CD14-positive monocyte (primary cell): ENCODE measurements at regions not wholly inside any gene's neighbourhood (a gene's known extent, or its start where the extent isn't known, plus 50 kb on each side); places are given as distances from the start of the nearest gene placed in this dataset.

Source experiments
- DNase-seq, 3 donors: peaks; one replicate each; pipeline ENCODE4 v3.0.0-alpha.2; 2011 to 2022
- H2AFZ ChIP-seq: 2 replicates; pipeline ENCODE4 v1.6.0; 2012; ENCODE audit warnings: mild to moderate bottlenecking, low read depth, low read length, inconsistent platforms; ENCODE audit not compliant: insufficient read depth, poor library complexity, severe bottlenecking
- H3K27ac ChIP-seq, 2 donors: 1 replicate in 1 of 2; 2 replicates in 1 of 2; pipeline ENCODE4 v1.5.1; 2012 to 2013; ENCODE audit warnings: low read length in 2 of 2, control low read depth in 1 of 2, inconsistent platforms in 1 of 2, low read depth in 1 of 2, mild to moderate bottlenecking in 1 of 2
- H3K27me3 ChIP-seq, 2 donors: one replicate each; pipeline versions ENCODE4 v1.6.0 to v1.6.1; 2011 to 2013; ENCODE audit warnings: low read length in 2 of 2; ENCODE audit not compliant: control insufficient read depth in 2 of 2, insufficient read depth in 2 of 2
- H3K36me3 ChIP-seq, 2 donors: replicated peaks in 1 of 2; 1 replicate in 1 of 2; 2 replicates in 1 of 2; pipeline versions ENCODE4 v1.5.1 to v1.6.1; 2012 to 2013; ENCODE audit warnings: low read length in 2 of 2, control low read depth in 1 of 2, inconsistent platforms in 1 of 2, mild to moderate bottlenecking in 1 of 2; ENCODE audit not compliant: insufficient read depth in 2 of 2, control insufficient read depth in 1 of 2
- H3K4me1 ChIP-seq, 2 donors: 1 replicate in 1 of 2; 2 replicates in 1 of 2; pipeline versions ENCODE4 v1.5.1 to v1.6.1; 2012 to 2013; ENCODE audit warnings: low read length in 2 of 2, control low read depth in 1 of 2, inconsistent platforms in 1 of 2, mild to moderate bottlenecking in 1 of 2, moderate library complexity in 1 of 2; ENCODE audit not compliant: insufficient read depth in 2 of 2, control insufficient read depth in 1 of 2
- H3K4me2 ChIP-seq: replicated peaks from 2 replicates; pipeline ENCODE3; 2012; ENCODE audit warnings: low read length, moderate library complexity, mild to moderate bottlenecking; ENCODE audit not compliant: poor library complexity, severe bottlenecking; ENCODE audit errors: extremely low read depth
- H3K4me3 ChIP-seq, 3 experiments: fragments of 200-600 bp in 1 of 3; sonication (generic) in 1 of 3; replicated peaks in 1 of 3; 1 replicate in 2 of 3; 2 replicates in 1 of 3; pipeline ENCODE4 v1.5.1; 2011 to 2013; ENCODE audit warnings: low read length in 3 of 3, mild to moderate bottlenecking in 3 of 3, control low read depth in 2 of 3, low read depth in 2 of 3, inconsistent platforms in 1 of 3, moderate library complexity in 1 of 3
- H3K79me2 ChIP-seq: 2 replicates; pipeline ENCODE4 v1.6.0; 2012; ENCODE audit warnings: mild to moderate bottlenecking, control low read depth, inconsistent platforms, low read length, moderate library complexity; ENCODE audit not compliant: insufficient read depth
- H3K9ac ChIP-seq: 2 replicates; pipeline ENCODE4 v1.6.0; 2017; ENCODE audit warnings: low read length, mild to moderate bottlenecking; ENCODE audit not compliant: insufficient read depth, poor library complexity, severe bottlenecking
- H3K9me3 ChIP-seq, 2 donors: replicated peaks in 1 of 2; 1 replicate in 1 of 2; 2 replicates in 1 of 2; pipeline versions ENCODE4 v1.5.1 to v1.6.1; 2012 to 2013; ENCODE audit warnings: low read length in 2 of 2, control low read depth in 1 of 2; ENCODE audit not compliant: control insufficient read depth in 1 of 2, insufficient read depth in 1 of 2
- H4K20me1 ChIP-seq: 2 replicates; pipeline ENCODE4 v1.6.0; 2012; ENCODE audit warnings: mild to moderate bottlenecking, low read length, control low read depth, moderate library complexity; ENCODE audit not compliant: insufficient read depth
- H3K27ac Mint-ChIP-seq, 7 donors: one replicate each; pipeline ENCODE4 v1.8.0; 2020; ENCODE audit warnings: mild to moderate bottlenecking in 7 of 7, mixed read lengths in 7 of 7, moderate library complexity in 6 of 7, inconsistent platforms in 2 of 7
- H3K27me3 Mint-ChIP-seq, 3 donors: one replicate each; pipeline ENCODE4 v1.8.0; 2021 to 2022; ENCODE audit warnings: low read depth in 3 of 3, mild to moderate bottlenecking in 3 of 3, mixed read lengths in 3 of 3, moderate library complexity in 3 of 3, inconsistent platforms in 1 of 3
- H3K36me3 Mint-ChIP-seq, 2 donors: one replicate each; pipeline ENCODE4 v1.8.0; 2020; ENCODE audit warnings: mixed read lengths in 2 of 2, inconsistent platforms in 1 of 2, mild to moderate bottlenecking in 1 of 2
- H3K4me1 Mint-ChIP-seq: one replicate; pipeline ENCODE4 v1.8.0; 2020; ENCODE audit warnings: mild to moderate bottlenecking, mixed read lengths
- H3K4me3 Mint-ChIP-seq, 2 donors: one replicate each; pipeline ENCODE4 v1.8.0; 2020; ENCODE audit warnings: mild to moderate bottlenecking in 2 of 2, mixed read lengths in 2 of 2, moderate library complexity in 1 of 2
- H3K9me3 Mint-ChIP-seq, 7 donors: one replicate each; pipeline ENCODE4 v1.8.0; 2020 to 2022; ENCODE audit warnings: mixed read lengths in 7 of 7, mild to moderate bottlenecking in 6 of 7, moderate library complexity in 6 of 7, inconsistent platforms in 2 of 7
- WGBS: methylation state at CpG from one replicate; pipeline ENCODE4 v1.1.5; 2013; ENCODE audit warnings: missing lambda C conversion rate; ENCODE audit not compliant: insufficient coverage; 5-methylcytosine and 5-hydroxymethylcytosine counted together
- intact Hi-C, 2 donors: fragments of 100-400 bp; cut with micrococcal nuclease; formaldehyde crosslinking; loops; one replicate each; pipeline versions ENCODE4 v1.15.0 to v1.15.1; 2023
- TF ChIP-seq, protein P1 (sequence below): fragments of 200-600 bp; IDR thresholded peaks from one replicate; pipeline ENCODE4 v1.8.0; 2022; ENCODE audit warnings: antibody characterized with exemption, mild to moderate bottlenecking

DNA sequence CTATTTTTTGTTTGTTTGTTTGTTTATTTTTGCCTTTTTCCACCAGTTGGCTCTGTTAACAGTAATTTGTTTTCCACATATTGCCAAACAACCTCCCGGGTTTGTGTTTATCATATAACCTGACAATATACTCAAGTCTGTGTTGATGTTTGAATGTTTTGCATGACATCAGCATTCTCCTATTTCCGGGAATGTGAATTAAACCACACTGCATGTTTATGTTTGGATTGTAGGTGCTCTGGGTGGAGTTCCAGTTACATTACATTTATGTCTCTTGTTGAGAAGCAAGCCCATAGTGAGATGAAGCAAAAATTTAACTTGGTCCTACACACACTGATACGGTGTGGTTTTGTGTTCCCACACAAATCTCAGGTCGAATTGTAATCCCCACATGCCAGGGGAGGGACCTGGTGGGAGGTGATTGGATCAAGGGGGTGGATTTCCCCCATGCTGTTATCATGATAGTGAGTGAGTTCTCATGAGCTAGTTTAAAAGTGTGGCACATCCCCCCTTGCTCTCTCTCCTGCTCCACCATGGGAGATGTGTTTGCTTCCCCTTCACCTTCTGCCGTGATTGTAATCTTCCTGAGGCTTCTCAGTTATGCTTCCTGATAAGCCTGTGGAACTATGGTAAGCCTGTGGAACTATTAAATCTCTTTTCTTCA is 54.4 kb upstream of the CLNK start:
- Histone ChIP-seq H3K36me3 (no peaks in the 10 kb centered on the region), H3K27me3 (no peaks in the 10 kb centered on the region), H3K4me3 (no peak overlapping the region), H4K20me1 (no peaks in the 10 kb centered on the region), H3K4me1 (no peaks in the 10 kb centered on the region), H3K27ac (no peak overlapping the region), H2AFZ (no peak overlapping the region), H3K9ac (no peak overlapping the region), H3K4me2 (no peak overlapping the region), H3K9me3 (no peaks in the 10 kb centered on the region), H3K79me2 (no peaks in the 10 kb centered on the region)
- TF ChIP-seq, protein P1, sequence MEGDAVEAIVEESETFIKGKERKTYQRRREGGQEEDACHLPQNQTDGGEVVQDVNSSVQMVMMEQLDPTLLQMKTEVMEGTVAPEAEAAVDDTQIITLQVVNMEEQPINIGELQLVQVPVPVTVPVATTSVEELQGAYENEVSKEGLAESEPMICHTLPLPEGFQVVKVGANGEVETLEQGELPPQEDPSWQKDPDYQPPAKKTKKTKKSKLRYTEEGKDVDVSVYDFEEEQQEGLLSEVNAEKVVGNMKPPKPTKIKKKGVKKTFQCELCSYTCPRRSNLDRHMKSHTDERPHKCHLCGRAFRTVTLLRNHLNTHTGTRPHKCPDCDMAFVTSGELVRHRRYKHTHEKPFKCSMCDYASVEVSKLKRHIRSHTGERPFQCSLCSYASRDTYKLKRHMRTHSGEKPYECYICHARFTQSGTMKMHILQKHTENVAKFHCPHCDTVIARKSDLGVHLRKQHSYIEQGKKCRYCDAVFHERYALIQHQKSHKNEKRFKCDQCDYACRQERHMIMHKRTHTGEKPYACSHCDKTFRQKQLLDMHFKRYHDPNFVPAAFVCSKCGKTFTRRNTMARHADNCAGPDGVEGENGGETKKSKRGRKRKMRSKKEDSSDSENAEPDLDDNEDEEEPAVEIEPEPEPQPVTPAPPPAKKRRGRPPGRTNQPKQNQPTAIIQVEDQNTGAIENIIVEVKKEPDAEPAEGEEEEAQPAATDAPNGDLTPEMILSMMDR = no peak
- no peak for DNase-seq
- Mint-ChIP-seq H3K27me3 (peaks cover 0 to 2% (median 2%) of the 10 kb centered on the region in 3 donors), H3K27ac (no peak overlapping the region), H3K4me1 (no peaks in the 10 kb centered on the region), H3K4me3 (no peak overlapping the region), H3K36me3 (no peaks in the 10 kb centered on the region), H3K9me3 (peaks cover 0 to 4% (median 0%) of the 10 kb centered on the region in 7 donors)
- intact Hi-C loops = no loop called here
- no CpG with 5 or more reads among the region's 5 CpGs for whole genome bisulfite sequencing

DNA sequence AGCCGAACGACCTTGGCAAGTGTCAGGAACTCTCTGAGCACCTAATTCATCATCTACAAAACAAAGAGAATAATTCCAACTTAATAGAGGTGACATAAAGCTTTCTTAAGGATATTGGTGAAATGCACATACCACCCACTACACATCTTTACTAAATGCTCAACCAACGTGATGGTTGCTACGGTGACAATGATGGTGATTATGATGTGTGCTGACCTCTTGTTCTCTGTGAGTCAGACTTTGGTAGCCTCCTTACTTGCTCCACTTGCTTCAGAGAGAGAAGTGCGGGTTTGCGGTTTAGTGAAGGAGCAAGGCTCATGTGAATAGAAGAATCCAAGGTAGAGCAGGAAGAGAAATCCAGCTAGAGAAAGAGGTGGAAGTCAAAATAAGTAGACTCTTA is 52.8 kb upstream of the CLNK start:
- Histone ChIP-seq H4K20me1 (no peaks in the 10 kb centered on the region), H3K4me3 (no peak overlapping the region), H3K9me3 (no peaks in the 10 kb centered on the region), H3K9ac (no peak overlapping the region), H3K27me3 (no peaks in the 10 kb centered on the region), H3K79me2 (no peaks in the 10 kb centered on the region), H3K4me1 (no peaks in the 10 kb centered on the region), H3K4me2 (no peak overlapping the region), H2AFZ (no peak overlapping the region), H3K27ac (no peak overlapping the region), H3K36me3 (no peaks in the 10 kb centered on the region)
- WGBS = no CpG with 5 or more reads among the region's 6 CpGs
- H3K36me3 Mint-ChIP-seq = no peaks in the 10 kb centered on the region
- peaks cover 0 to 4% (median 0%) of the 10 kb centered on the region in 7 donors for H3K9me3 Mint-ChIP-seq
- TF ChIP-seq, protein P1 = no peak
- no peak for DNase-seq
- peaks cover 0 to 2% (median 2%) of the 10 kb centered on the region in 3 donors for H3K27me3 Mint-ChIP-seq
- H3K4me1 Mint-ChIP-seq = peaks cover 1% of the 10 kb centered on the region
- no peak overlapping the region for H3K4me3 Mint-ChIP-seq
- intact Hi-C loops = no loop called here
- no peak overlapping the region for H3K27ac Mint-ChIP-seq
